Loucy (cell line): ENCODE measurements at regions not wholly inside any gene's neighbourhood (a gene's known extent, or its start where the extent isn't known, plus 50 kb on each side); places are given as distances from the start of the nearest gene placed in this dataset.

ENCODE experiments used
- EZH2phosphoT487 ChIP-seq: fragments of 200-600 bp; IDR thresholded peaks from 2 replicates; pipeline ENCODE4 v1.6.1; 2018; ENCODE audit warnings: antibody characterized with exemption, mild to moderate bottlenecking, moderate library complexity, borderline replicate concordance
- TF ChIP-seq, protein P1 (sequence below): fragments of 200-600 bp; sonication (generic); conservative IDR thresholded peaks from 2 replicates; pipeline ENCODE4 v1.5.1; 2014; ENCODE audit warnings: mild to moderate bottlenecking, antibody characterized with exemption, low read length

DNA sequence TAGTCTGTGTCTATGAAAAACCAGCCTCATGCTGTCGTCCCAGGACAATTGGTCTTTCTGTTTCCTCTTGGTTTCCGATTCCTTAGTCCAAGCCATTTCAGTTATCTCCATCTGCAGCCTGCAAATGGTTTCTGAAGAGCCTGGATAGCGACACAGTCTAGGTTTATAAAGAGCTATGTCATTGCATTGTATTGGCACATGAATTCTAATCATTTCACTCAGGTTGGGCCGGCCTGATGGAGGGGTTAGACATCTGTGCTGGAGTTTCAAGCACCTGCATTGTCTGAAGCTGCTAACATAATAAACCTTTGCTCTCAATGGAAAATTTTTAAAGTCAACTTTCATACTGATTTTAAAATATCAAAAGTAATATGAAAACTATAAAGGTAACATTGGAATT is 232.6 kb upstream of the MAP3K7 start:
- TF ChIP-seq, protein P1, sequence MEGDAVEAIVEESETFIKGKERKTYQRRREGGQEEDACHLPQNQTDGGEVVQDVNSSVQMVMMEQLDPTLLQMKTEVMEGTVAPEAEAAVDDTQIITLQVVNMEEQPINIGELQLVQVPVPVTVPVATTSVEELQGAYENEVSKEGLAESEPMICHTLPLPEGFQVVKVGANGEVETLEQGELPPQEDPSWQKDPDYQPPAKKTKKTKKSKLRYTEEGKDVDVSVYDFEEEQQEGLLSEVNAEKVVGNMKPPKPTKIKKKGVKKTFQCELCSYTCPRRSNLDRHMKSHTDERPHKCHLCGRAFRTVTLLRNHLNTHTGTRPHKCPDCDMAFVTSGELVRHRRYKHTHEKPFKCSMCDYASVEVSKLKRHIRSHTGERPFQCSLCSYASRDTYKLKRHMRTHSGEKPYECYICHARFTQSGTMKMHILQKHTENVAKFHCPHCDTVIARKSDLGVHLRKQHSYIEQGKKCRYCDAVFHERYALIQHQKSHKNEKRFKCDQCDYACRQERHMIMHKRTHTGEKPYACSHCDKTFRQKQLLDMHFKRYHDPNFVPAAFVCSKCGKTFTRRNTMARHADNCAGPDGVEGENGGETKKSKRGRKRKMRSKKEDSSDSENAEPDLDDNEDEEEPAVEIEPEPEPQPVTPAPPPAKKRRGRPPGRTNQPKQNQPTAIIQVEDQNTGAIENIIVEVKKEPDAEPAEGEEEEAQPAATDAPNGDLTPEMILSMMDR, result no peak
- TF ChIP-seq EZH2phosphoT487, result no peak
